ENCODE measurements at regions not wholly inside any gene's neighbourhood (a gene's known extent, or its start where the extent isn't known, plus 50 kb on each side); places are given as distances from the start of the nearest gene placed in this dataset.

- Histone ChIP-seq H3K9me3 (no peaks in the 10 kb centered on the region), H3K27ac (no peak overlapping the region), H3K27me3 (peaks cover 0 to 15% of the 10 kb centered on the region in 2 donors), H3K36me3 (no peaks in the 10 kb centered on the region), H3K4me3 (no peak overlapping the region), H3K4me1 (no peaks in the 10 kb centered on the region)
- no peak for TF ChIP-seq CTCF (IDR thresholded peaks at IDR 0.05)
- no peak for TF ChIP-seq POLR2A (IDR thresholded peaks at IDR 0.05)
- TF ChIP-seq POLR2AphosphoS5 (IDR thresholded peaks at IDR 0.05): no peak
- DNase-seq (ENCODE audit: low spot score in 2 of 2): no peak
- intact Hi-C loops (cut with DNase I; ENCODE audit: low total_unique reads): no loop called here
Observed at GRCh38 chrX:139091066-139091465, 379.5 kb upstream of the FGF13 start.

- DNase-seq (ENCODE audit: low spot score in 2 of 2): no peak
- H3K4me1 ChIP-seq: no peaks in the 10 kb centered on the region
- TF ChIP-seq POLR2AphosphoS5 (IDR thresholded peaks at IDR 0.05): no peak
- TF ChIP-seq POLR2A (IDR thresholded peaks at IDR 0.05): no peak
- no peak for TF ChIP-seq CTCF (IDR thresholded peaks at IDR 0.05)
- H3K9me3 ChIP-seq: no peaks in the 10 kb centered on the region
- intact Hi-C loops (cut with DNase I; ENCODE audit: low total_unique reads): no loop called here
- H3K27ac ChIP-seq: no peak overlapping the region
- H3K4me3 ChIP-seq: no peak overlapping the region
- no peaks in the 10 kb centered on the region for H3K36me3 ChIP-seq
- H3K27me3 ChIP-seq: peaks cover 0 to 20% of the 10 kb centered on the region in 2 donors
Observed at GRCh38 chrX:139086246-139086645, 374.7 kb upstream of the FGF13 start.

- H3K27ac ChIP-seq: no peak overlapping the region
- H3K27me3 ChIP-seq: peaks cover 0 to 20% of the 10 kb centered on the region in 2 donors
- no peaks in the 10 kb centered on the region for H3K9me3 ChIP-seq
- DNase-seq (ENCODE audit: low spot score in 2 of 2): no peak
- H3K36me3 ChIP-seq: no peaks in the 10 kb centered on the region
- H3K4me1 ChIP-seq: no peaks in the 10 kb centered on the region
- H3K4me3 ChIP-seq: no peak overlapping the region
- TF ChIP-seq POLR2A (IDR thresholded peaks at IDR 0.05): no peak
- TF ChIP-seq CTCF (IDR thresholded peaks at IDR 0.05): no peak
- TF ChIP-seq POLR2AphosphoS5 (IDR thresholded peaks at IDR 0.05): no peak
- intact Hi-C loops (cut with DNase I; ENCODE audit: low total_unique reads): no loop called here
Observed at GRCh38 chrX:139085404-139085803, 373.9 kb upstream of the FGF13 start.

GRCh38 chrX:139083191-139083590, 371.7 kb upstream of the FGF13 start:
- DNase-seq (ENCODE audit: low spot score in 2 of 2): no peak
- Histone ChIP-seq H3K4me3 (no peak overlapping the region), H3K27ac (no peak overlapping the region), H3K27me3 (peaks cover 0 to 20% of the 10 kb centered on the region in 2 donors), H3K4me1 (no peaks in the 10 kb centered on the region), H3K9me3 (no peaks in the 10 kb centered on the region), H3K36me3 (no peaks in the 10 kb centered on the region)
- intact Hi-C loops (cut with DNase I; ENCODE audit: low total_unique reads): no loop called here
- no peak for TF ChIP-seq CTCF (IDR thresholded peaks at IDR 0.05)
- no peak for TF ChIP-seq POLR2A (IDR thresholded peaks at IDR 0.05)
- no peak for TF ChIP-seq POLR2AphosphoS5 (IDR thresholded peaks at IDR 0.05)

- no peak overlapping the region for H3K27ac ChIP-seq
- H3K9me3 ChIP-seq: no peaks in the 10 kb centered on the region
- no peaks in the 10 kb centered on the region for H3K36me3 ChIP-seq
- no peaks in the 10 kb centered on the region for H3K4me1 ChIP-seq
- intact Hi-C loops (cut with DNase I; ENCODE audit: low total_unique reads): no loop called here
- peaks cover 0 to 23% of the 10 kb centered on the region in 2 donors for H3K27me3 ChIP-seq
- H3K4me3 ChIP-seq: no peak overlapping the region
- no peak for TF ChIP-seq POLR2AphosphoS5 (IDR thresholded peaks at IDR 0.05)
- no peak for TF ChIP-seq POLR2A (IDR thresholded peaks at IDR 0.05)
- TF ChIP-seq CTCF (IDR thresholded peaks at IDR 0.05): no peak
- no peak for DNase-seq (ENCODE audit: low spot score in 2 of 2)
Observed at GRCh38 chrX:139081965-139082364, 370.4 kb upstream of the FGF13 start.

Data from breast epithelium (tissue), 4 donors.